Body of pancreas (tissue), 4 donors: ENCODE measurements at regions not wholly inside any gene's neighbourhood (a gene's known extent, or its start where the extent isn't known, plus 50 kb on each side); places are given as distances from the start of the nearest gene placed in this dataset.

Source experiments
- ATAC-seq: fragments of 150-250 bp; one replicate; pipeline ENCODE4 v1.9.1; 2016
- DNase-seq, 4 donors: peaks; one replicate each; pipeline ENCODE4 v3.0.0-alpha.2; 2019
- H3K27ac ChIP-seq, 4 donors: fragments of 200-600 bp; sonication (generic); 1 replicate in 3 of 4; 2 replicates in 1 of 4; pipeline versions ENCODE4 v1.5.1 to v1.6.1; 2016 to 2019; ENCODE audit warnings: mild to moderate bottlenecking in 1 of 4, mixed read lengths in 1 of 4, moderate library complexity in 1 of 4
- H3K27me3 ChIP-seq, 2 donors: fragments of 200-600 bp; sonication (generic); one replicate each; pipeline ENCODE4 v1.6.0; 2016; ENCODE audit warnings: mild to moderate bottlenecking in 1 of 2
- H3K36me3 ChIP-seq, 2 donors: fragments of 200-600 bp; sonication (generic); replicated peaks in 1 of 2; 2 replicates each; pipeline ENCODE4 v1.5.1; 2016; ENCODE audit warnings: low read depth in 2 of 2; ENCODE audit not compliant: insufficient read depth in 1 of 2
- H3K4me1 ChIP-seq: fragments of 200-600 bp; sonication (generic); one replicate; pipeline ENCODE4 v1.6.0; 2016
- H3K4me3 ChIP-seq, 2 donors: fragments of 200-600 bp; sonication (generic); 1 replicate in 1 of 2; 2 replicates in 1 of 2; pipeline ENCODE4 v1.5.1; 2016 to 2019
- H3K9me3 ChIP-seq, 3 donors: fragments of 200-600 bp; sonication (generic); 1 replicate in 2 of 3; 2 replicates in 1 of 3; pipeline ENCODE4 v1.5.1; 2016
- CTCF ChIP-seq, 7 experiments: fragments of 450-650 bp in 4 of 7; fragments of 200-600 bp in 3 of 7; sonication (generic) in 3 of 7; IDR thresholded peaks; one replicate each; pipeline ENCODE4 v1.5.1; 2016 to 2019; ENCODE audit warnings: antibody characterized with exemption in 7 of 7
- POLR2A ChIP-seq, 3 donors: fragments of 450-650 bp; IDR thresholded peaks; one replicate each; pipeline ENCODE4 v1.6.1; 2016; ENCODE audit warnings: antibody characterized with exemption in 3 of 3, mild to moderate bottlenecking in 2 of 3
- WGBS, 2 donors: methylation state at CpG; one replicate each; pipeline ENCODE4 v1.1.5; 2017; 5-methylcytosine and 5-hydroxymethylcytosine counted together
- intact Hi-C: fragments of 100-400 bp; cut with DNase I; formaldehyde crosslinking; loops from one replicate; pipeline ENCODE4 v1.15.1; 2023

GRCh38 chr6:48183178-48183577, 72.2 kb upstream of the PTCHD4 start:
- Histone ChIP-seq H3K36me3 (no peaks in the 10 kb centered on the region), H3K4me1 (no peaks in the 10 kb centered on the region), H3K9me3 (no peaks in the 10 kb centered on the region), H3K27me3 (no peaks in the 10 kb centered on the region), H3K4me3 (no peak overlapping the region), H3K27ac (no peak overlapping the region)
- DNase-seq (no peak), ATAC-seq (no peak)
- TF ChIP-seq CTCF (IDR thresholded peaks at IDR 0.05) (no peak), POLR2A (IDR thresholded peaks at IDR 0.05) (no peak)
- 60 to 83% methylated on average over 1 of the region's 1 CpG for WGBS, 2 donors
- intact Hi-C loops = no loop called here

GRCh38 chr6:48178700-48179099, 67.7 kb upstream of the PTCHD4 start:
- 36 to 49% methylated on average over 2 of the region's 2 CpGs for WGBS, 2 donors
- Histone ChIP-seq H3K4me3 (no peak overlapping the region), H3K36me3 (no peaks in the 10 kb centered on the region), H3K27ac (no peak overlapping the region), H3K9me3 (no peaks in the 10 kb centered on the region), H3K27me3 (no peaks in the 10 kb centered on the region), H3K4me1 (no peaks in the 10 kb centered on the region)
- no peak for DNase-seq
- no peak for TF ChIP-seq CTCF (IDR thresholded peaks at IDR 0.05)
- no peak for TF ChIP-seq POLR2A (IDR thresholded peaks at IDR 0.05)
- ATAC-seq = no peak
- intact Hi-C loops = no loop called here

GRCh38 chr6:48177786-48178185, 66.8 kb upstream of the PTCHD4 start:
- ATAC-seq (no peak), DNase-seq (no peak)
- H3K9me3 ChIP-seq = no peaks in the 10 kb centered on the region
- no peak overlapping the region for H3K27ac ChIP-seq
- intact Hi-C loops = no loop called here
- WGBS, 2 donors = 56 to 63% methylated on average over 3 of the region's 3 CpGs
- no peaks in the 10 kb centered on the region for H3K36me3 ChIP-seq
- no peaks in the 10 kb centered on the region for H3K27me3 ChIP-seq
- TF ChIP-seq POLR2A (IDR thresholded peaks at IDR 0.05) (no peak), CTCF (IDR thresholded peaks at IDR 0.05) (no peak)
- H3K4me1 ChIP-seq = no peaks in the 10 kb centered on the region
- H3K4me3 ChIP-seq = no peak overlapping the region

GRCh38 chr6:48176645-48177308, 65.8 kb upstream of the PTCHD4 start:
- Histone ChIP-seq H3K27me3 (no peaks in the 10 kb centered on the region), H3K9me3 (no peaks in the 10 kb centered on the region), H3K4me1 (no peaks in the 10 kb centered on the region), H3K4me3 (no peak overlapping the region), H3K36me3 (no peaks in the 10 kb centered on the region), H3K27ac (no peak overlapping the region)
- WGBS, 2 donors = 39 to 45% methylated on average over 6 of the region's 6 CpGs
- TF ChIP-seq CTCF (IDR thresholded peaks at IDR 0.05) = no peak
- TF ChIP-seq POLR2A (IDR thresholded peaks at IDR 0.05) = no peak
- no peak for ATAC-seq
- DNase-seq = no peak
- intact Hi-C loops = no loop called here

- no peak for ATAC-seq
- no peaks in the 10 kb centered on the region for H3K9me3 ChIP-seq
- no peak for DNase-seq
- no peaks in the 10 kb centered on the region for H3K4me1 ChIP-seq
- H3K4me3 ChIP-seq = no peak overlapping the region
- H3K36me3 ChIP-seq = no peaks in the 10 kb centered on the region
- 73 to 83% methylated on average over 1 of the region's 1 CpG for WGBS, 2 donors
- H3K27ac ChIP-seq = no peak overlapping the region
- intact Hi-C loops = no loop called here
- no peak for TF ChIP-seq POLR2A (IDR thresholded peaks at IDR 0.05)
- TF ChIP-seq CTCF (IDR thresholded peaks at IDR 0.05) = no peak
- H3K27me3 ChIP-seq = no peaks in the 10 kb centered on the region
Measured at GRCh38 chr6:48169635-48170034, 58.6 kb upstream of the PTCHD4 start.
